AG09309 (cell line): ENCODE measurements at regions not wholly inside any gene's neighbourhood (a gene's known extent, or its start where the extent isn't known, plus 50 kb on each side); places are given as distances from the start of the nearest gene placed in this dataset.
"Not testable (repeated sequence)": the region's sequence is repeated elsewhere in the genome, so short reads cannot be mapped to it uniquely, and the experiment has no call there.

Experiments used
- DNase-seq: peaks from one replicate; pipeline ENCODE4 v3.0.0-alpha.2; 2010; ENCODE audit warnings: low read depth
- H3K4me3 ChIP-seq: 2 replicates; pipeline ENCODE4 v1.5.1; 2011; ENCODE audit warnings: mild to moderate bottlenecking, low read depth, low read length, moderate library complexity; ENCODE audit not compliant: control insufficient read depth
- CTCF ChIP-seq: IDR thresholded peaks from 2 replicates; pipeline ENCODE4 v1.5.1; 2011; ENCODE audit warnings: mild to moderate bottlenecking, low read depth, low read length, inconsistent platforms; ENCODE audit not compliant: insufficient read depth, control insufficient read depth; ENCODE audit errors: missing control alignments

DNA sequence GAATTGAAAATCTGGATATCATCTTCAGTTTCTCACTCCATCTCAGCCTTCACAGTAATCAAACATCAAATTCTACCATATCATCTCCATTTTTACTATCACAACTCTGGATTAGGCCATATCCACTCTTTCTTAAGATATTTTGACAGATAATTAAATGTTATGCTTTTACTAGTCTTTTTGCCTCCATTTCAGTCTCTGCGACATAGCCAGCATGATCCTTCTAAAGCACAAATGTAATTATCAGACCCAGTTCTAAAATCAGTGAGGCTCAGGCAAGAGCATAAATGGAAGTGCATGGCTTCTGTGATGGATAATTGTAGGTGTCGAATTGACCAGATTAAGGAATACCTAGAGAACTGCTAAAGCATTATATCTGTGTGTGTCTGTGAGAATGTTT, 307.7 kb downstream of the PCDH20 start:
- no peak overlapping the region for H3K4me3 ChIP-seq
- no peak for DNase-seq
- no peak for TF ChIP-seq CTCF

- TF ChIP-seq CTCF: no peak
- DNase-seq: no peak
- no peak overlapping the region for H3K4me3 ChIP-seq
These were observed 319.8 kb downstream of the PCDH20 start for GRCh38 chr13:61095885-61096284.

DNA sequence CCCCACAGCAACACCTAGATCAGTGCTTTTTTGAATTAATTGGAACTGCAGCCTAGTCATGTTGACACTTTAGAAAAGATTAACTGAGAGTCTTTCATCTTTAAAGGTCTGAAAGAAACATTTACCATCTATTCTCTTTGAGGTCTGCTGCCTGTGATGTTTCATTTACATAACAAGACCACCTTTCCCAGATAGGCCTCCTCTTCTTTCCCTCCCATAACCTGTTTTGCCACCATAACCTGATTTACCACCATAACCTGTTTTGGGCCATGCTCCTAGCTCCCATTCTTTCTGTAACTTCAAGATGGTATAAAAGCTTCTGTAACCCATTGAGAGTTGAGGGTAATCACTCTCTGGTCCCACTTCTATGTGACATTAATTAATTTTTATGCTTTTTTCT, 320.8 kb downstream of the PCDH20 start:
- no peak for TF ChIP-seq CTCF
- no peak overlapping the region for H3K4me3 ChIP-seq
- DNase-seq: no peak

GRCh38 chr13:61089894-61090293, 325.8 kb downstream of the PCDH20 start:
- not testable (repeated sequence) for H3K4me3 ChIP-seq, DNase-seq

DNA sequence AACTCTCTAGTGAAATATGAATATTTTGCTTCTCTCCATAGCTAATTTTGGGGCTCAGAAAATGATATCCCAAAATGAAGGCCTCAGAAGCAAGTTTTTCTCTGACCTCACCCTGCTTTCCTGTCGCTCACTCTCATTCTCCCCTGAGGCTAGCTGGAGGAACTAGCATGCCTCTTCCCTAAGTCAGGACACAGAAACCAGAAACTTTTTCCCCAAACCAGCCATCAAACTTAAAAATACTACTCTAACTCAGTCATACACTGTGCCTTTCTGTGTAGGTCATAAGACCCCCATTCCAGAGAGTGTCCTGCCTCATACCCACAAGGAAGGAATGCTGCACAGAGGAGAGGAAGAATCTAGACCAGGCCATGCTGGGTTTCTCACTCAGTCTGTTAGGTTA, 329.6 kb downstream of the PCDH20 start:
- DNase-seq: no peak
- TF ChIP-seq CTCF: no peak
- no peak overlapping the region for H3K4me3 ChIP-seq

- no peak for TF ChIP-seq CTCF
- DNase-seq: no peak
- H3K4me3 ChIP-seq: no peak overlapping the region
These were observed 330.7 kb downstream of the PCDH20 start for GRCh38 chr13:61084988-61085387.

DNA sequence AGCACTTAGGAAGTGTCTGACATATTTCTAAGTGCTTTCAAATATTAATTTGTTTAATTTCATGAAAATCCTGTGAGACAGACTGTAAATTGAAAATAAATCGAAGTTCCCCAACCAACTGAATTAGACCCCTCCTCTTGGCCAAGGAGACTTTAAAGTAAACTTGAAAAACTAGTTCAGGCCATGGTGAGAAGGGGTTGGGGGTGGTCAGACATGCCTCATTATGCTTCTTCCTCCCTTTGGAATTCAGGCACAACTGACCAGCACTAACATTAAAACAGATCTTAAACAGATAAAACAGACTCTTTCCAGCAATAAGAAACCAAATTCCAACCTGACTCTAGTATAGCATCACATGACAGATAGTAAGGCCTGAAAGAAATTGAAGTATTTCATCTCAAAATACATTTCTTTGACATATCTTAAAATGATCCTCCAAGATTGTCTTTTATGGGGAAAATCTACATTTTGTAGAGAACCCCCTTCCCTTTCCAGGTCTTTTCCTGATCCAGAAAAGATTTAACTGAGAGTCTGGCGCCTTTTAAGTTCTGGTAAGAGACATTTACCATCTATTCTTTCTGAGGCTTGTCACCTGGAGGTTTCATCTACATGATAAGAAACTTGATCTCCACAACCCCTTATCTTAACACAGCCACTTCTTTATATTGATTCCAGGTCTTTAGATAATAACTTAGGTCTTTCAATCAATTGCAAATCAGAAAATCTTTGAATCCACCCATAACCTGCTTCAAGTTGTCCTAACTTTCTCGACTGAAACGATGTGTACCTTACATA, 336.5 kb downstream of the PCDH20 start:
- TF ChIP-seq CTCF: no peak
- H3K4me3 ChIP-seq: no peak overlapping the region
- DNase-seq: no peak
